KOPT-K1 (cell line): ENCODE measurements at regions not wholly inside any gene's neighbourhood (a gene's known extent, or its start where the extent isn't known, plus 50 kb on each side); places are given as distances from the start of the nearest gene placed in this dataset.

ENCODE experiments used
- H3K27ac ChIP-seq: fragments of 200-600 bp; sonication (generic); 2 replicates; pipeline ENCODE4 v1.5.1; 2016; ENCODE audit warnings: antibody characterized with exemption, mild to moderate bottlenecking, low read depth, low read length; ENCODE audit not compliant: poor library complexity, severe bottlenecking
- H3K36me3 ChIP-seq: fragments of 200-600 bp; sonication (generic); 2 replicates; pipeline ENCODE4 v1.5.1; 2017; ENCODE audit warnings: antibody characterized with exemption, mild to moderate bottlenecking, low read length, moderate library complexity; ENCODE audit not compliant: insufficient read depth
- H3K9me3 ChIP-seq: fragments of 200-600 bp; sonication (generic); 2 replicates; pipeline ENCODE4 v1.5.1; 2017; ENCODE audit warnings: antibody characterized with exemption, low read length, mild to moderate bottlenecking; ENCODE audit not compliant: insufficient read depth, poor library complexity, severe bottlenecking

GRCh38 chr11:45435706-45436105 lies 149.6 kb upstream of the SYT13 start:
- H3K9me3 ChIP-seq: peaks cover 5% of the 10 kb centered on the region
- H3K36me3 ChIP-seq: no peaks in the 10 kb centered on the region
- H3K27ac ChIP-seq: no peak overlapping the region

GRCh38 chr11:45432910-45433309 lies 146.8 kb upstream of the SYT13 start:
- Histone ChIP-seq H3K27ac (no peak overlapping the region), H3K9me3 (no peaks in the 10 kb centered on the region), H3K36me3 (no peaks in the 10 kb centered on the region)

- H3K36me3 ChIP-seq: no peaks in the 10 kb centered on the region
- no peaks in the 10 kb centered on the region for H3K9me3 ChIP-seq
- H3K27ac ChIP-seq: no peak overlapping the region
Observed at GRCh38 chr11:45432100-45432499, 146.0 kb upstream of the SYT13 start.

- Histone ChIP-seq H3K36me3 (no peaks in the 10 kb centered on the region), H3K27ac (no peak overlapping the region), H3K9me3 (no peaks in the 10 kb centered on the region)
Observed at GRCh38 chr11:45431046-45432018, 145.2 kb upstream of the SYT13 start.

GRCh38 chr11:45430361-45430760 lies 144.2 kb upstream of the SYT13 start:
- Histone ChIP-seq H3K9me3 (no peaks in the 10 kb centered on the region), H3K36me3 (no peaks in the 10 kb centered on the region), H3K27ac (no peak overlapping the region)

- no peaks in the 10 kb centered on the region for H3K9me3 ChIP-seq
- no peak overlapping the region for H3K27ac ChIP-seq
- H3K36me3 ChIP-seq: no peaks in the 10 kb centered on the region
Observed at GRCh38 chr11:45429719-45430118, 143.6 kb upstream of the SYT13 start.

GRCh38 chr11:45428541-45429230 lies 142.5 kb upstream of the SYT13 start:
- Histone ChIP-seq H3K36me3 (no peaks in the 10 kb centered on the region), H3K9me3 (no peaks in the 10 kb centered on the region), H3K27ac (no peak overlapping the region)

- H3K9me3 ChIP-seq: no peaks in the 10 kb centered on the region
- H3K36me3 ChIP-seq: no peaks in the 10 kb centered on the region
- no peak overlapping the region for H3K27ac ChIP-seq
Observed at GRCh38 chr11:45428116-45428515, 142.0 kb upstream of the SYT13 start.

- peaks cover 8% of the 10 kb centered on the region for H3K9me3 ChIP-seq
- no peak overlapping the region for H3K27ac ChIP-seq
- H3K36me3 ChIP-seq: no peaks in the 10 kb centered on the region
Observed at GRCh38 chr11:45424411-45425180, 138.5 kb upstream of the SYT13 start.

GRCh38 chr11:45423475-45424120 lies 137.5 kb upstream of the SYT13 start:
- H3K36me3 ChIP-seq: no peaks in the 10 kb centered on the region
- H3K27ac ChIP-seq: no peak overlapping the region
- peaks cover 11% of the 10 kb centered on the region for H3K9me3 ChIP-seq

- H3K36me3 ChIP-seq: no peaks in the 10 kb centered on the region
- H3K9me3 ChIP-seq: peaks cover 11% of the 10 kb centered on the region
Observed at GRCh38 chr11:45423036-45423435, 136.9 kb upstream of the SYT13 start.

GRCh38 chr11:45414088-45414487 lies 127.9 kb upstream of the SYT13 start:
- H3K36me3 ChIP-seq: no peaks in the 10 kb centered on the region
- H3K9me3 ChIP-seq: no peaks in the 10 kb centered on the region
- no peak overlapping the region for H3K27ac ChIP-seq

More at GRCh38 chr11:45423036-45423435, 136.9 kb upstream of the SYT13 start:
- H3K27ac ChIP-seq: no peak overlapping the region

GRCh38 chr11:45413156-45413858 lies 127.2 kb upstream of the SYT13 start:
- Histone ChIP-seq H3K36me3 (no peaks in the 10 kb centered on the region), H3K9me3 (no peaks in the 10 kb centered on the region), H3K27ac (no peak overlapping the region)

- Histone ChIP-seq H3K36me3 (no peaks in the 10 kb centered on the region), H3K9me3 (no peaks in the 10 kb centered on the region), H3K27ac (no peak overlapping the region)
Observed at GRCh38 chr11:45412521-45412920, 126.4 kb upstream of the SYT13 start.
